ENCODE measurements at regions not wholly inside any gene's neighbourhood (a gene's known extent, or its start where the extent isn't known, plus 50 kb on each side); places are given as distances from the start of the nearest gene placed in this dataset.

GRCh38 chr10:131561897-131562296 is 250.4 kb upstream of the TCERG1L start:
- peaks cover 1 to 39% (median 18%) of the 10 kb centered on the region in 5 donors for H3K27me3 Mint-ChIP-seq
- no peak overlapping the region for H3K27ac Mint-ChIP-seq
- Histone ChIP-seq H3K36me3 (ENCODE audit: control insufficient read depth in 2 of 3, insufficient read depth in 3 of 3, low read length in 3 of 3) (no peaks in the 10 kb centered on the region), H3K4me3 (ENCODE audit: low read length) (no peak overlapping the region), H3K4me1 (ENCODE audit: control insufficient read depth in 2 of 2, insufficient read depth in 2 of 2, low read length in 2 of 2) (no peaks in the 10 kb centered on the region), H3K27me3 (ENCODE audit: control insufficient read depth in 2 of 2, insufficient read depth in 2 of 2, low read length in 2 of 2) (no peaks in the 10 kb centered on the region), H3K27ac (ENCODE audit: low read depth, low read length) (no peak overlapping the region), H3K9me3 (ENCODE audit: control insufficient read depth in 2 of 3, low read length in 3 of 3) (peaks cover 0 to 4% (median 0%) of the 10 kb centered on the region in 3 experiments)
- H3K36me3 Mint-ChIP-seq: peaks cover 0 to 4% (median 0%) of the 10 kb centered on the region in 5 donors
- CTCF ChIA-PET: no interaction called here
- H3K4me3 Mint-ChIP-seq: no peak overlapping the region
- POLR2A ChIA-PET: no interaction called here
- DNase-seq: no peak
- intact Hi-C loops (cut with micrococcal nuclease): no loop called here
- peaks cover 0 to 1% (median 0%) of the 10 kb centered on the region in 7 donors for H3K4me1 Mint-ChIP-seq
- ATAC-seq: no peak
- peaks cover 3 to 28% (median 10%) of the 10 kb centered on the region in 11 donors for H3K9me3 Mint-ChIP-seq

- H3K36me3 Mint-ChIP-seq: peaks cover 0 to 4% (median 0%) of the 10 kb centered on the region in 5 donors
- H3K36me3 ChIP-seq (ENCODE audit: control insufficient read depth in 2 of 3, insufficient read depth in 3 of 3, low read length in 3 of 3): no peaks in the 10 kb centered on the region
- H3K27ac ChIP-seq (ENCODE audit: low read depth, low read length): no peak overlapping the region
- POLR2A ChIA-PET: no interaction called here
- H3K27me3 Mint-ChIP-seq: peaks cover 2 to 46% (median 19%) of the 10 kb centered on the region in 5 donors
- CTCF ChIA-PET: no interaction called here
- no peak for DNase-seq
- no peak overlapping the region for H3K27ac Mint-ChIP-seq
- H3K4me3 ChIP-seq (ENCODE audit: low read length): no peak overlapping the region
- H3K9me3 Mint-ChIP-seq: peaks cover 3 to 28% (median 10%) of the 10 kb centered on the region in 11 donors
- no peaks in the 10 kb centered on the region for H3K4me1 ChIP-seq (ENCODE audit: control insufficient read depth in 2 of 2, insufficient read depth in 2 of 2, low read length in 2 of 2)
- intact Hi-C loops (cut with micrococcal nuclease): no loop called here
- H3K4me1 Mint-ChIP-seq: peaks cover 0 to 1% (median 0%) of the 10 kb centered on the region in 7 donors
- H3K9me3 ChIP-seq (ENCODE audit: control insufficient read depth in 2 of 3, low read length in 3 of 3): peaks cover 0 to 4% (median 0%) of the 10 kb centered on the region in 3 experiments
- no peak overlapping the region for H3K4me3 Mint-ChIP-seq
- H3K27me3 ChIP-seq (ENCODE audit: control insufficient read depth in 2 of 2, insufficient read depth in 2 of 2, low read length in 2 of 2): no peaks in the 10 kb centered on the region
- ATAC-seq: no peak
These were observed 251.9 kb upstream of the TCERG1L start for GRCh38 chr10:131563411-131563810.

DNA sequence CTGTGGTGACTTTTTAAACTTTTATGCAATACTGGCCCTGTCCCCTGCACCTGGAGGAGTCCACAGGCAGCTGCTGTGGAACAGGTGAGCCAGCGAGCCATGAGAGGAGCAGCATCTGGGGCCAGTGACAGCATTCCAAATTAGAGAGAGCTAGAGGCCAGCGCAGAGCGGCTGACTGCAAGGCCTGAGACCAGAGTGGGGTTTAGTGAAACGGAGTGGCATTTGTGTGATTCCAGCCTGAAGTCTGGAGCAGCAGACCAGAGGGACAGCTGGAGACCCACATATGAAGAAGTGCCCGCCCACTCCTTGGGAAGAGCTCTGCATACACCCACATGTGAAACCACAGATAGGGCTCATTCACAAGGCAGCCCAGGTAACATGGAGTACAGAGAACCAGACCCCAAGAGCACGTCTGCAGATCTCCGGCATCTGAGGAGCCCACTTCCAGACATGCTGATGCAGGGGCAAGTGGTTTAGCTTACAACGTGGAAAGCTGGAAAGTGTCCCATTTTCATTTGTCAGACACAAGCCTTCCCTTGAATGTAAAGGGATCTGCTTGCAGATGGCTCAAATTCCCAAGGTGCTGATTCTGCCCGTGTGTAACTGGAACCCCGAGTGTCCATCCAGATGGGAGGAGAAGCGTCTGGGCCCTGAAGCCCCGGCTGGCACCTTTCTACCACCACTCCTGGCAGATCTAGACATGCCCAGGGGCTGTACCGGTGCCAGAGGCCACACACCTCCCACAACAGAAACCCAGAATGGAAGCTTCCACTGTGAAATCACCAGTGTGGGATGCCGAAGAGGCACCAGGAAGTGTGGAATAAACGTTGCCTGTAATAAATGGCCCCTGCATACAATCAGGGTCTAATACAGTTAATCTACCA is 256.0 kb upstream of the TCERG1L start:
- peaks cover 0 to 1% (median 0%) of the 10 kb centered on the region in 7 donors for H3K4me1 Mint-ChIP-seq
- ATAC-seq (no peak), DNase-seq (no peak)
- peaks cover 0 to 4% (median 0%) of the 10 kb centered on the region in 5 donors for H3K36me3 Mint-ChIP-seq
- H3K9me3 Mint-ChIP-seq: peaks cover 3 to 26% (median 10%) of the 10 kb centered on the region in 11 donors
- intact Hi-C loops (cut with micrococcal nuclease): no loop called here
- Histone ChIP-seq H3K4me1 (ENCODE audit: control insufficient read depth in 2 of 2, insufficient read depth in 2 of 2, low read length in 2 of 2) (no peaks in the 10 kb centered on the region), H3K27ac (ENCODE audit: low read depth, low read length) (no peak overlapping the region), H3K36me3 (ENCODE audit: control insufficient read depth in 2 of 3, insufficient read depth in 3 of 3, low read length in 3 of 3) (no peaks in the 10 kb centered on the region), H3K27me3 (ENCODE audit: control insufficient read depth in 2 of 2, insufficient read depth in 2 of 2, low read length in 2 of 2) (no peaks in the 10 kb centered on the region), H3K9me3 (ENCODE audit: control insufficient read depth in 2 of 3, low read length in 3 of 3) (peaks cover 0 to 4% (median 0%) of the 10 kb centered on the region in 3 experiments), H3K4me3 (ENCODE audit: low read length) (no peak overlapping the region)
- CTCF ChIA-PET: no interaction called here
- H3K4me3 Mint-ChIP-seq: no peak overlapping the region
- POLR2A ChIA-PET: no interaction called here
- no peak overlapping the region for H3K27ac Mint-ChIP-seq
- peaks cover 0 to 19% (median 8%) of the 10 kb centered on the region in 5 donors for H3K27me3 Mint-ChIP-seq

DNA sequence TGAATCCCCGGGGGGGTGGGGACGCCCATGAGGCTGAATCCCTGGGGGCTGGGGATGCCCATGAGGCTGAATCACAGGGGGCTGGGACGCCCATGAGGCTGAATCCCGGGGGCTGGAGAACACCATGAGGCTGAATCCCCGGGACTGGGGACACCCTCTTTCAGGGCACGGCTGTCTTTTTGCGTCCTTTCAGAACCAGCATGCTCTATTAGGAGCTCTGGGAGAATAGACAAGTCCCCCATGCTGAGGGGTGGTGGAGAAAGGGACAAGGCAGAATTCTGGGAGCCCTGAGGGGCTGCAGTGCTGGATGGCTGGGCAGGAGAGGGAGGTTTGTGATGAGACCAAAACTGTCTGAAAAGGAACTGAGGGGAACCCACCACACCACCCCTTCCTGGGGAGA is 257.3 kb upstream of the TCERG1L start:
- ChIA-PET POLR2A (no interaction called here), CTCF (no interaction called here)
- Histone ChIP-seq H3K9me3 (ENCODE audit: control insufficient read depth in 2 of 3, low read length in 3 of 3) (peaks cover 0 to 4% (median 0%) of the 10 kb centered on the region in 3 experiments), H3K36me3 (ENCODE audit: control insufficient read depth in 2 of 3, insufficient read depth in 3 of 3, low read length in 3 of 3) (no peaks in the 10 kb centered on the region), H3K4me1 (ENCODE audit: control insufficient read depth in 2 of 2, insufficient read depth in 2 of 2, low read length in 2 of 2) (no peaks in the 10 kb centered on the region), H3K4me3 (ENCODE audit: low read length) (no peak overlapping the region), H3K27ac (ENCODE audit: low read depth, low read length) (no peak overlapping the region), H3K27me3 (ENCODE audit: control insufficient read depth in 2 of 2, insufficient read depth in 2 of 2, low read length in 2 of 2) (no peaks in the 10 kb centered on the region)
- Mint-ChIP-seq H3K36me3 (peaks cover 0 to 4% (median 0%) of the 10 kb centered on the region in 5 donors), H3K4me3 (no peak overlapping the region), H3K9me3 (peaks cover 2 to 22% (median 10%) of the 10 kb centered on the region in 11 donors), H3K4me1 (peaks cover 0 to 1% (median 0%) of the 10 kb centered on the region in 7 donors), H3K27ac (no peak overlapping the region), H3K27me3 (peaks cover 0 to 14% (median 2%) of the 10 kb centered on the region in 5 donors)
- ATAC-seq (no peak), DNase-seq (no peak)
- intact Hi-C loops (cut with micrococcal nuclease): no loop called here

DNA sequence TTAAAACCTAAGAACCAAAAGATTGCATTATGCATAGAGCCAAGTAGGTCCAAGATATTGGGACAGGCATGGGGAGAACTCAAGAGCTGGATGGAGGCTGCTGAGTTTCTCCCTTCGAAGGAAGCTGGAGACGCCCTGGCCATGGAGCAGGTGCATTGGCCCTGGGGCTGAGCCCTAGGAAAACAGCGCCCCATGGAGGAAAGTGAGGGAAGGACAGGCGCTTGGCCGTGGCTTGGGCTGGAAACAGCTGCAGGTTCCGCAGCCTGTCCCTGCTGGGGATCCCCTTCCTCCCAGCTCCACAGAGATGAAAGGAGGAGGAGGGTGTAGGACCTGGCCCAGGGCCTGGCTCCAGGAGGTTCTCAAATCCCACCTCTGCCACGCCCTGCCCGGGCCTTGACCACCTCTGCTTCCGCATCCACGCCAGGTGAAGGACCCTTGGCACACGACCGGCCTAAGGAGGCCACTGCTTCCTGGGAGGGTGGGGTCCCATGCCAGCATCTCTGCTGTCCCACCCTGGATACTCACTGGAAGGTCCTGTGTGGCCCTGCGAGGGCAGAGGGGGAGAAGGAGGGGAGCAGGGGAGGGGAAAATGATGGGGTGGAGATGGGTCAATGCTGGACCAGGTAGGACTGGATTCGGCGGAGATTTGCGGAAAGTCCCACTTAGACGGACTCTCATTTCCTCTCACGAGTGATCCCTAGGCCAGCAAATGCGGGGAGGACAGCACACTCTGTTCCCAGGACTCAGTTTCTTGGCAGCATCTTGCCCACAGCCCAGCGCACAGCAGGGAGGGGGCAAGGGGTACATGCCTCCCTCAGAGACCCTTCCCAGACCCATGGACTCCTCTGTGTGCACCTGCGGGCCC is 258.6 kb upstream of the TCERG1L start:
- DNase-seq (no peak), ATAC-seq (no peak)
- no peaks in the 10 kb centered on the region for H3K36me3 ChIP-seq (ENCODE audit: control insufficient read depth in 2 of 3, insufficient read depth in 3 of 3, low read length in 3 of 3)
- Mint-ChIP-seq H3K9me3 (peaks cover 0 to 10% (median 4%) of the 10 kb centered on the region in 11 donors), H3K27ac (no peak overlapping the region), H3K27me3 (peaks cover 0 to 13% (median 2%) of the 10 kb centered on the region in 5 donors), H3K36me3 (peaks cover 0 to 4% (median 0%) of the 10 kb centered on the region in 5 donors), H3K4me1 (peaks cover 0 to 1% (median 0%) of the 10 kb centered on the region in 7 donors), H3K4me3 (no peak overlapping the region)
- no peaks in the 10 kb centered on the region for H3K27me3 ChIP-seq (ENCODE audit: control insufficient read depth in 2 of 2, insufficient read depth in 2 of 2, low read length in 2 of 2)
- intact Hi-C loops (cut with micrococcal nuclease): no loop called here
- H3K4me3 ChIP-seq (ENCODE audit: low read length): no peak overlapping the region
- H3K9me3 ChIP-seq (ENCODE audit: control insufficient read depth in 2 of 3, low read length in 3 of 3): peaks cover 0 to 2% (median 0%) of the 10 kb centered on the region in 3 experiments
- ChIA-PET CTCF (no interaction called here), POLR2A (no interaction called here)
- no peak overlapping the region for H3K27ac ChIP-seq (ENCODE audit: low read depth, low read length)
- no peaks in the 10 kb centered on the region for H3K4me1 ChIP-seq (ENCODE audit: control insufficient read depth in 2 of 2, insufficient read depth in 2 of 2, low read length in 2 of 2)

GRCh38 chr10:131570716-131571307 is 259.3 kb upstream of the TCERG1L start:
- Mint-ChIP-seq H3K9me3 (peaks cover 0 to 7% (median 2%) of the 10 kb centered on the region in 11 donors), H3K36me3 (peaks cover 0 to 3% (median 0%) of the 10 kb centered on the region in 5 donors)
- POLR2A ChIA-PET: no interaction called here

More at GRCh38 chr10:131570716-131571307, 259.3 kb upstream of the TCERG1L start:
- H3K27ac ChIP-seq (ENCODE audit: low read depth, low read length): no peak overlapping the region
- H3K4me3 Mint-ChIP-seq: no peak overlapping the region
- DNase-seq: no peak
- peaks cover 0 to 16% (median 2%) of the 10 kb centered on the region in 5 donors for H3K27me3 Mint-ChIP-seq
- H3K9me3 ChIP-seq (ENCODE audit: control insufficient read depth in 2 of 3, low read length in 3 of 3): no peaks in the 10 kb centered on the region
- no peak overlapping the region for H3K27ac Mint-ChIP-seq
- ATAC-seq: no peak
- no peaks in the 10 kb centered on the region for H3K36me3 ChIP-seq (ENCODE audit: control insufficient read depth in 2 of 3, insufficient read depth in 3 of 3, low read length in 3 of 3)
- CTCF ChIA-PET: no interaction called here
- peaks cover 0 to 1% (median 0%) of the 10 kb centered on the region in 7 donors for H3K4me1 Mint-ChIP-seq
- intact Hi-C loops (cut with micrococcal nuclease): no loop called here
- no peaks in the 10 kb centered on the region for H3K4me1 ChIP-seq (ENCODE audit: control insufficient read depth in 2 of 2, insufficient read depth in 2 of 2, low read length in 2 of 2)
- no peaks in the 10 kb centered on the region for H3K27me3 ChIP-seq (ENCODE audit: control insufficient read depth in 2 of 2, insufficient read depth in 2 of 2, low read length in 2 of 2)
- no peak overlapping the region for H3K4me3 ChIP-seq (ENCODE audit: low read length)
